Colonic mucosa (tissue), 4 donors: ENCODE measurements at regions not wholly inside any gene's neighbourhood (a gene's known extent, or its start where the extent isn't known, plus 50 kb on each side); places are given as distances from the start of the nearest gene placed in this dataset.

Experiments
- DNase-seq: peaks from one replicate; pipeline ENCODE4 v3.0.0-alpha.2; 2020
- H3K27ac ChIP-seq: fragments of 200-600 bp; one replicate; pipeline ENCODE4 v1.8.0; 2021
- H3K27me3 ChIP-seq: fragments of 200-600 bp; one replicate; pipeline ENCODE4 v1.8.0; 2021
- H3K36me3 ChIP-seq: fragments of 200-600 bp; one replicate; pipeline ENCODE4 v1.8.0; 2021
- H3K4me1 ChIP-seq: fragments of 200-600 bp; one replicate; pipeline ENCODE4 v1.8.0; 2021; ENCODE audit warnings: mild to moderate bottlenecking
- H3K4me3 ChIP-seq: fragments of 200-600 bp; one replicate; pipeline ENCODE4 v1.8.0; 2021
- H3K9ac ChIP-seq, 2 donors: one replicate each; pipeline ENCODE4 v1.7.0; 2013; ENCODE audit warnings: control low read depth in 2 of 2, low read depth in 2 of 2, low read length in 2 of 2
- H3K9me3 ChIP-seq: fragments of 200-600 bp; one replicate; pipeline ENCODE4 v1.8.0; 2021
- intact Hi-C: fragments of 100-400 bp; cut with DNase I; formaldehyde crosslinking; loops from one replicate; pipeline ENCODE4 v1.14.1; 2022
- TF ChIP-seq, protein P1 (sequence below): fragments of 200-600 bp; IDR thresholded peaks from one replicate; pipeline ENCODE4 v1.8.0; 2022; ENCODE audit warnings: antibody characterized with exemption, mild to moderate bottlenecking
- donor health status: healthy.
- donor health status: DM: no; HTN: no; CAD: no.
- donor health status: DM: no; HTN: no; CAD: no.

DNA sequence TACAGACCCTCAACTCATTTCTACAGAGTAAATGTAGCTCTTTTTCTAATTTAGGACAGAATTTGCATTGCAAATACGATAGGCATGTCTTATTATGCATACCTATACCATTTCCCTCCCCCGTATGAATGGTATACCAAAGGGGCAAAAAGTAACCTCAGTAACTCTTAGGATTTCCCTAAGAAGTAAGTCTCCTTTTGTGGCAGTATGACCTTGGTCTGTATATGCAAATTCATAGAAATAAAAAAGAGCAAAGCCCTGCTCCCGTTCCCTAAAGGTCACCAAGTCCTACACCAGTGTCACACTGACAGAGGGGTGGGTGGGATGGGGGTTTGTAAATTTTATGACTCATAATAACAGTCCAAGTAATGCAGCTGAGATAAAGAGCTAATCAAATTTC lies 365.8 kb upstream of the CCDC196 start:
- no peak overlapping the region for H3K4me3 ChIP-seq
- no peaks in the 10 kb centered on the region for H3K27me3 ChIP-seq
- intact Hi-C loops, result no loop called here
- no peaks in the 10 kb centered on the region for H3K4me1 ChIP-seq
- no peak overlapping the region for H3K9ac ChIP-seq
- TF ChIP-seq, protein P1, sequence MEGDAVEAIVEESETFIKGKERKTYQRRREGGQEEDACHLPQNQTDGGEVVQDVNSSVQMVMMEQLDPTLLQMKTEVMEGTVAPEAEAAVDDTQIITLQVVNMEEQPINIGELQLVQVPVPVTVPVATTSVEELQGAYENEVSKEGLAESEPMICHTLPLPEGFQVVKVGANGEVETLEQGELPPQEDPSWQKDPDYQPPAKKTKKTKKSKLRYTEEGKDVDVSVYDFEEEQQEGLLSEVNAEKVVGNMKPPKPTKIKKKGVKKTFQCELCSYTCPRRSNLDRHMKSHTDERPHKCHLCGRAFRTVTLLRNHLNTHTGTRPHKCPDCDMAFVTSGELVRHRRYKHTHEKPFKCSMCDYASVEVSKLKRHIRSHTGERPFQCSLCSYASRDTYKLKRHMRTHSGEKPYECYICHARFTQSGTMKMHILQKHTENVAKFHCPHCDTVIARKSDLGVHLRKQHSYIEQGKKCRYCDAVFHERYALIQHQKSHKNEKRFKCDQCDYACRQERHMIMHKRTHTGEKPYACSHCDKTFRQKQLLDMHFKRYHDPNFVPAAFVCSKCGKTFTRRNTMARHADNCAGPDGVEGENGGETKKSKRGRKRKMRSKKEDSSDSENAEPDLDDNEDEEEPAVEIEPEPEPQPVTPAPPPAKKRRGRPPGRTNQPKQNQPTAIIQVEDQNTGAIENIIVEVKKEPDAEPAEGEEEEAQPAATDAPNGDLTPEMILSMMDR, result no peak
- H3K9me3 ChIP-seq, result no peaks in the 10 kb centered on the region
- DNase-seq, result no peak
- no peak overlapping the region for H3K27ac ChIP-seq
- H3K36me3 ChIP-seq, result no peaks in the 10 kb centered on the region

DNA sequence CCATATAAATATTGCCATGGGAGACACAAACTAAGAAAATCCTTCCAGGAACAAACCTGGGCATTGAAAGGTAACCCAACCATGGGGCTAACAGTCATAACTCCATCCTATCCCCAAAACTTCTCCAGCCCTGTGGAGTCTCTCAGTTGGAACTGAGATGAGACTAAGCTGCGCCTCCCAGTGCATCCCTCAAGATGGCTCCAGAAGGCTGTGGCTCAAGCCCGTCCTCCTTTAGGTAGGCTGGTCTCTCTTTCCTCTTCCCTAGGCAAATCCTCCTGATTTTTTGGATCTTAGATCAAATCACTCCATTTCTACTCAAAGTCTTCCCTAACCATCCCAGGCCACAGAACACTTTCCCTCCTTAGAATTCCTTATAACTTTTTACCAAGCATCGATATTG lies 364.3 kb upstream of the CCDC196 start:
- H3K4me1 ChIP-seq, result no peaks in the 10 kb centered on the region
- H3K27ac ChIP-seq, result no peak overlapping the region
- TF ChIP-seq, protein P1, result no peak
- no peak for DNase-seq
- H3K4me3 ChIP-seq, result no peak overlapping the region
- H3K27me3 ChIP-seq, result no peaks in the 10 kb centered on the region
- no peaks in the 10 kb centered on the region for H3K9me3 ChIP-seq
- intact Hi-C loops, result no loop called here
- no peak overlapping the region for H3K9ac ChIP-seq
- H3K36me3 ChIP-seq, result no peaks in the 10 kb centered on the region

DNA sequence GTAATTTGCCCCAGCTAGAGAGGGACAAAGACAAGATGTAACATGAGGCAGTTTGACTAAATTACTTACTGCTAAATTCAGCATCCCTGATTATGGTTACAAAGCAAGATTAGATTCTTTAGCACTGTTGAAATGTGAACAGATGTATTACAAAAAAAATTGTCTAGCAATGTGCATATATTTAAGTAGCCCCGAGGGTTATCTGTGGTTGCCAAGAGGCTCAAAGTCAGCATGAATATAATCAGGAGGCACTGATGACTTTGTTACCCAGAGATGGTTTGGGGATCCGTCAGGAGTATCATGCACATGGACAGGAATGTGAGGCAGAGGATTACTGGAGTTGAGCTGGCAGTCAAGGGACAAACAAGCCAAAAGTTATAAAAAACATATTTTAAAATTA lies 356.9 kb upstream of the CCDC196 start:
- no peak overlapping the region for H3K9ac ChIP-seq
- intact Hi-C loops, result no loop called here
- H3K27me3 ChIP-seq, result no peaks in the 10 kb centered on the region
- TF ChIP-seq, protein P1, result no peak
- no peaks in the 10 kb centered on the region for H3K4me1 ChIP-seq
- no peak overlapping the region for H3K4me3 ChIP-seq
- H3K9me3 ChIP-seq, result no peaks in the 10 kb centered on the region
- no peak overlapping the region for H3K27ac ChIP-seq
- H3K36me3 ChIP-seq, result no peaks in the 10 kb centered on the region
- DNase-seq, result no peak

DNA sequence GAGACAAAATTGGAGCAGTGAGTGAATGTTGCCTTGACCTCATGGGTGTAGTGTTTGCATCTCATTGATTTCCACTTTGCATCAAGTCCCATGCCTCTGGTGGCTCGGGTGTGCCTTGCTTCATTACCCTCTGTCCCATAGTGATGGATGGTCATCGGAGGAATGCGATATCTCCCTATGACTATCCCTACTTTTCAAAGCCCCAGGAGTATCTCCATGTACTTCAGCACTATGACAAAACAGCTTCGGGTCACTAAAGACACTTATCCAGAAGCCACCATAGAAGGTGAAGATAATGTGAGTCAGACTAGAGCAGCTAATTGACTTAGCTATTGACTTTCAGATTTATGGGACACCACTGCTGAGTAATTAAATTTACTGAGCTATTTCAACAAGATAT lies 355.1 kb upstream of the CCDC196 start:
- H3K4me3 ChIP-seq, result no peak overlapping the region
- H3K27ac ChIP-seq, result no peak overlapping the region
- TF ChIP-seq, protein P1, result no peak
- H3K9ac ChIP-seq, result no peak overlapping the region
- intact Hi-C loops, result no loop called here
- no peaks in the 10 kb centered on the region for H3K27me3 ChIP-seq
- DNase-seq, result no peak
- H3K4me1 ChIP-seq, result no peaks in the 10 kb centered on the region
- no peaks in the 10 kb centered on the region for H3K36me3 ChIP-seq
- H3K9me3 ChIP-seq, result no peaks in the 10 kb centered on the region

DNA sequence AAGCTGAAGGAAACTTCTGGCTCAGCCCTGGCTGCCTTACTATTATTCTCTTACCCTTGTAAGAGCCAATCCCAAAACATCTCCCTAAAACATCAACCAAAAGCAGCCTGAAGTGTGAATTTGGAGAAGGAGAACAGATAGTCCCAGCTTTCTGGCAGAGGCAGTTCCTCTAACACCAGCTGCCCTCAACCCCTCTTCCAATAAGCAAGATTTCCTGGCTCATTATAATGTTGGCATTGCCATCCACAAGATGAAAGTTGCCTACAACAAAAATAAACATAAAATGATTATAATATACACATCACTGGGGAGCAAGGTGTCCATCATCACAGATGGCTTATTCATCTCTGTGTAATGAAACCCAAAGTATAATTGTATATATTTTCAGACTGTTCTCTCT lies 352.5 kb upstream of the CCDC196 start:
- no peak for DNase-seq
- H3K4me3 ChIP-seq, result no peak overlapping the region
- no peaks in the 10 kb centered on the region for H3K36me3 ChIP-seq
- no peak overlapping the region for H3K27ac ChIP-seq
- no peak overlapping the region for H3K9ac ChIP-seq
- intact Hi-C loops, result no loop called here
- H3K27me3 ChIP-seq, result no peaks in the 10 kb centered on the region
- H3K9me3 ChIP-seq, result no peaks in the 10 kb centered on the region
- no peaks in the 10 kb centered on the region for H3K4me1 ChIP-seq
- TF ChIP-seq, protein P1, result no peak

DNA sequence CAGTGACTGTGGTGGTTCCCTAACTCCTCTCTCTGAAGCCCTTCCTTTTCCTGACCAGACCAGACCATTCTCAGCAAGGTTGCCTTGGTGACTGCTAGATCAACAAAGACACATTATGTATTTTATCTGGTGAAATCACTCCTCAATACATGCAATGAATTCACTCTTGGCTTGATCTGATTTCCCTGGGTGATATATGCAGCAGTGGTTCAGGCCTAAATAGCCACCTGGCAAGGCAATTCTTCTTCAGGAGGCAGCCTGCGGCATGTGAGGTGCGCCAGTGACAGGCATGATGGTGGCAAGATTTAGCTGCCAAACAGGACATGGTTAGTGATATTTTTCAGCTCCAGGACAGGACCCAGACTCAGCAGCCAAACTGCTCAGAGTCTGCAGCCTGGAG lies 350.3 kb upstream of the CCDC196 start:
- no peak overlapping the region for H3K9ac ChIP-seq

More for the DNA sequence above, 350.3 kb upstream of the CCDC196 start:
- Histone ChIP-seq H3K4me3 (no peak overlapping the region), H3K27me3 (no peaks in the 10 kb centered on the region), H3K4me1 (no peaks in the 10 kb centered on the region), H3K27ac (no peak overlapping the region), H3K36me3 (no peaks in the 10 kb centered on the region), H3K9me3 (no peaks in the 10 kb centered on the region)
- no peak for DNase-seq
- intact Hi-C loops, result no loop called here
- TF ChIP-seq, protein P1, result no peak
